HCT116 (cell line): ENCODE measurements at regions not wholly inside any gene's neighbourhood (a gene's known extent, or its start where the extent isn't known, plus 50 kb on each side); places are given as distances from the start of the nearest gene placed in this dataset.

Experiments
- ATAC-seq: fragments of 200-7000 bp; cut with Tn5 transposase; 2 replicates; pipeline ENCODE4 v1.9.1; 2020; ENCODE audit warnings: mild to moderate bottlenecking, moderate library complexity
- BruUV-seq: library from RNA; stranded (reverse); fragments of 400-500 nt; replicated peaks from 2 replicates; lab custom pipeline; 2021; lab: Mats Ljungman, UMichigan
- CTCF ChIA-PET: fragments of 300-600 bp; sonication (Branson Sonifier 250); formaldehyde crosslinking; loops from one replicate; lab custom pipeline; 2021; ENCODE audit warnings: antibody characterized with exemption; lab: Charles Lee
- POLR2A ChIA-PET: fragments of 300-600, 350-600 bp; sonication (Branson Sonifier 250); formaldehyde crosslinking; loops from one replicate; lab custom pipeline; 2021; ENCODE audit warnings: antibody characterized with exemption; lab: Charles Lee
- RAD21 ChIA-PET, 2 experiments: fragments of 300-600 bp; sonication (Branson Sonifier 250); formaldehyde crosslinking; loops; one replicate each; lab custom pipeline; 2023; ENCODE audit warnings: low total read pairs in 2 of 2; ENCODE audit not compliant: uncharacterized antibody in 2 of 2, unreplicated experiment in 2 of 2, low non-redundant PET in 1 of 2; lab: Charles Lee
- DNase-seq: peaks from one replicate; pipeline ENCODE4 v3.0.0-alpha.2; 2010; ENCODE audit warnings: low read depth, low spot score
- H2AFZ ChIP-seq: fragments of 200-600 bp; shearing (Covaris generic), sonication (generic); 2 replicates; pipeline ENCODE4 v1.6.1; 2017; ENCODE audit warnings: low read depth, mixed run types, mixed read lengths, antibody characterized with exemption, low read length; ENCODE audit not compliant: poor library complexity, severe bottlenecking
- H3K27ac ChIP-seq: 2 replicates; pipeline ENCODE4 v1.5.1; 2012; ENCODE audit warnings: low read depth, low read length
- H3K27me3 ChIP-seq: fragments of 200-600 bp; sonication (generic); 2 replicates; pipeline ENCODE4 v1.6.1; 2016; ENCODE audit warnings: mixed run types, low read length, mixed read lengths; ENCODE audit not compliant: insufficient read depth
- H3K36me3 ChIP-seq, 2 experiments: fragments of 200-500 bp in 1 of 2; fragments of 200-600 bp in 1 of 2; sonication (Bioruptor generic) in 1 of 2; sonication (generic) in 1 of 2; 2 replicates each; pipeline versions ENCODE4 v1.5.1 to v1.6.1; 2014 to 2016; ENCODE audit warnings: low read length in 2 of 2, inconsistent platforms in 1 of 2, mixed read lengths in 1 of 2, mixed run types in 1 of 2; ENCODE audit not compliant: insufficient read depth in 2 of 2, control insufficient read depth in 1 of 2
- H3K4me1 ChIP-seq, 2 experiments: fragments of 200-600 bp in 1 of 2; sonication (generic) in 1 of 2; 2 replicates each; pipeline versions ENCODE4 v1.5.1 to v1.6.1; 2012 to 2017; ENCODE audit warnings: low read length in 2 of 2, inconsistent platforms in 1 of 2, mild to moderate bottlenecking in 1 of 2, mixed read lengths in 1 of 2, mixed run types in 1 of 2, moderate library complexity in 1 of 2; ENCODE audit not compliant: insufficient read depth in 2 of 2, control insufficient read depth in 1 of 2
- H3K4me2 ChIP-seq: fragments of 200-600 bp; sonication (generic); 2 replicates; pipeline ENCODE4 v1.6.1; 2017; ENCODE audit warnings: mixed run types, low read length, mixed read lengths
- H3K4me3 ChIP-seq, 2 experiments: fragments of 200-600 bp in 1 of 2; sonication (generic) in 1 of 2; replicated peaks in 1 of 2; 2 replicates each; pipeline ENCODE4 v1.5.1; 2011 to 2016; ENCODE audit warnings: low read length in 2 of 2, control low read depth in 1 of 2, low read depth in 1 of 2, mild to moderate bottlenecking in 1 of 2, mixed read lengths in 1 of 2, mixed run types in 1 of 2
- H3K79me2 ChIP-seq: fragments of 200-600 bp; sonication (generic); 2 replicates; pipeline ENCODE4 v1.6.1; 2017; ENCODE audit warnings: mild to moderate bottlenecking, mixed run types, low read length, moderate library complexity, mixed read lengths; ENCODE audit not compliant: insufficient read depth
- H3K9ac ChIP-seq: fragments of 200-600 bp; sonication (generic); 2 replicates; pipeline ENCODE4 v1.6.1; 2016; ENCODE audit warnings: low read length, mixed read lengths
- H3K9me2 ChIP-seq: fragments of 200-600 bp; sonication (generic), shearing (Covaris generic); 2 replicates; pipeline ENCODE4 v1.6.1; 2017; ENCODE audit warnings: mixed run types, mild to moderate bottlenecking, moderate library complexity; ENCODE audit not compliant: insufficient read depth
- H3K9me3 ChIP-seq, 2 experiments: fragments of 200-500 bp in 1 of 2; fragments of 200-600 bp in 1 of 2; sonication (Bioruptor generic) in 1 of 2; sonication (generic) in 1 of 2; 2 replicates each; pipeline ENCODE4 v1.6.1; 2014 to 2017; ENCODE audit warnings: low read length in 2 of 2, mixed read lengths in 2 of 2, inconsistent platforms in 1 of 2, low read depth in 1 of 2, mild to moderate bottlenecking in 1 of 2, mixed run types in 1 of 2, moderate library complexity in 1 of 2; ENCODE audit not compliant: control insufficient read depth in 1 of 2, insufficient read depth in 1 of 2
- H4K20me1 ChIP-seq: fragments of 200-600 bp; sonication (generic), shearing (Covaris generic); 2 replicates; pipeline ENCODE4 v1.6.1; 2017; ENCODE audit warnings: mixed run types, mild to moderate bottlenecking, moderate library complexity; ENCODE audit not compliant: insufficient read depth
- CBX3 ChIP-seq: IDR thresholded peaks from 2 replicates; pipeline ENCODE4 v1.6.1; 2012; ENCODE audit warnings: low read depth
- CEBPB ChIP-seq: IDR thresholded peaks from 2 replicates; pipeline ENCODE4 v1.6.1; 2012; ENCODE audit warnings: low read depth
- CTCF ChIP-seq, 3 experiments: fragments of 200-600 bp in 1 of 3; sonication (generic) in 1 of 3; IDR thresholded peaks in 2 of 3; conservative IDR thresholded peaks in 1 of 3; 2 replicates each; pipeline ENCODE4 v1.5.1; 2012 to 2017; ENCODE audit warnings: low read depth in 2 of 3, low read length in 2 of 3, antibody characterized with exemption in 1 of 3, borderline replicate concordance in 1 of 3, control low read depth in 1 of 3, mild to moderate bottlenecking in 1 of 3, mixed read lengths in 1 of 3, mixed run types in 1 of 3, moderate library complexity in 1 of 3; ENCODE audit not compliant: insufficient read depth in 1 of 3
- EGR1 ChIP-seq: IDR thresholded peaks from 2 replicates; pipeline ENCODE4 v1.6.1; 2012; ENCODE audit warnings: low read depth
- ELF1 ChIP-seq: IDR thresholded peaks from 2 replicates; pipeline ENCODE4 v1.6.1; 2012; ENCODE audit warnings: low read depth, borderline replicate concordance
- EZH2 ChIP-seq: fragments of 200-600 bp; sonication (generic); IDR thresholded peaks from 2 replicates; pipeline ENCODE4 v1.6.1; 2017; ENCODE audit warnings: antibody characterized with exemption, mixed run types
- EZH2phosphoT487 ChIP-seq: fragments of 200-600 bp; IDR thresholded peaks from 2 replicates; pipeline ENCODE4 v1.6.1; 2018; ENCODE audit warnings: antibody characterized with exemption, borderline replicate concordance
- JUND ChIP-seq: IDR thresholded peaks from 2 replicates; pipeline ENCODE4 v1.6.1; 2012
- MAX ChIP-seq: IDR thresholded peaks from 2 replicates; pipeline ENCODE4 v1.6.1; 2012
- POLR2A ChIP-seq: IDR thresholded peaks from 2 replicates; pipeline ENCODE4 v1.7.0; 2011; ENCODE audit warnings: borderline replicate concordance; ENCODE audit not compliant: insufficient read depth, insufficient read length; ENCODE audit errors: extremely low read depth
- POLR2AphosphoS5 ChIP-seq: IDR thresholded peaks from 2 replicates; pipeline ENCODE4 v1.6.1; 2011; ENCODE audit warnings: mild to moderate bottlenecking, low read depth, low read length, moderate library complexity
- RAD21 ChIP-seq: IDR thresholded peaks from 2 replicates; pipeline ENCODE4 v1.6.1; 2012; ENCODE audit warnings: low read depth, mild to moderate bottlenecking
- SIN3A ChIP-seq: IDR thresholded peaks from 2 replicates; pipeline ENCODE4 v1.6.1; 2012; ENCODE audit warnings: low read depth
- SP1 ChIP-seq: IDR thresholded peaks from 2 replicates; pipeline ENCODE4 v1.6.1; 2012; ENCODE audit warnings: low read depth
- SRF ChIP-seq: IDR thresholded peaks from 2 replicates; pipeline ENCODE4 v1.6.1; 2012; ENCODE audit warnings: low read depth
- YY1 ChIP-seq: IDR thresholded peaks from 2 replicates; pipeline ENCODE4 v1.6.1; 2011; ENCODE audit warnings: low read length, low read depth, moderate library complexity, mild to moderate bottlenecking; ENCODE audit not compliant: insufficient replicate concordance; ENCODE audit errors: extremely low read depth
- ZBTB33 ChIP-seq: IDR thresholded peaks from 2 replicates; pipeline ENCODE4 v1.6.1; 2011; ENCODE audit warnings: mild to moderate bottlenecking, low read length, moderate library complexity; ENCODE audit not compliant: insufficient replicate concordance; ENCODE audit errors: extremely low read depth
- ZFX ChIP-seq: fragments of 450-650 bp; IDR thresholded peaks from 2 replicates; pipeline ENCODE4 v1.6.1; 2017
- ZNF274 ChIP-seq: fragments of 200-500 bp; sonication (Bioruptor generic); IDR thresholded peaks from 2 replicates; pipeline ENCODE4 v1.6.1; 2014; ENCODE audit warnings: mild to moderate bottlenecking, low read depth, low read length, inconsistent platforms
- intact Hi-C: fragments of 100-400 bp; cut with micrococcal nuclease; formaldehyde crosslinking; loops from 2 replicates; pipeline ENCODE4 v1.10.0; 2022

- POLR2A ChIA-PET: no interaction called here
- H3K36me3 ChIP-seq: no peaks in the 10 kb centered on the region
- H3K79me2 ChIP-seq: no peaks in the 10 kb centered on the region
- BruUV-seq: no TSS peak
- no peak overlapping the region for H3K9ac ChIP-seq
- no peak overlapping the region for H3K27ac ChIP-seq
- H3K4me3 ChIP-seq: no peak overlapping the region
- no peaks in the 10 kb centered on the region for H3K9me3 ChIP-seq
- H3K27me3 ChIP-seq: no peaks in the 10 kb centered on the region
- no peaks in the 10 kb centered on the region for H3K4me1 ChIP-seq
- intact Hi-C loops: no loop called here
- H4K20me1 ChIP-seq: no peaks in the 10 kb centered on the region
- no peak overlapping the region for H3K4me2 ChIP-seq
- DNase-seq: no peak
- CTCF ChIA-PET: no interaction called here
- no peak for ATAC-seq
- no peaks in the 10 kb centered on the region for H3K9me2 ChIP-seq
- RAD21 ChIA-PET: no interaction called here
- TF ChIP-seq SIN3A (no peak), CBX3 (no peak), POLR2A (no peak), SP1 (no peak), ELF1 (no peak), ZBTB33 (no peak), MAX (no peak), SRF (no peak), RAD21 (no peak), EZH2phosphoT487 (no peak), ZNF274 (no peak), ZFX (no peak), CEBPB (no peak), JUND (no peak), YY1 (no peak), EGR1 (no peak), POLR2AphosphoS5 (no peak), CTCF (IDR thresholded peaks at IDR 0.05 in 2 of 3, conservative IDR thresholded peaks at IDR 0.05 in 1 of 3; ENCODE audit: borderline replicate concordance in 1 of 3, insufficient read depth in 1 of 3, low read depth in 2 of 3, low read length in 2 of 3) (no peak), EZH2 (no peak)
- TF ChIP-seq, all 23 proteins: peak for 0
- H2AFZ ChIP-seq: no peak overlapping the region
These were observed 90.3 kb downstream of the BARX1 start for GRCh38 chr9:93864840-93865239.
